HG03025 (cell line): ENCODE measurements at regions not wholly inside any gene's neighbourhood (a gene's known extent, or its start where the extent isn't known, plus 50 kb on each side); places are given as distances from the start of the nearest gene placed in this dataset.

ENCODE experiments used
- ATAC-seq: cut with Tn5 transposase; IDR thresholded peaks from one replicate; pipeline ENCODE4 v1.9.1; 2021; ENCODE audit warnings: mild to moderate bottlenecking, moderate library complexity; ENCODE audit not compliant: unreplicated experiment, low FRiP score

DNA sequence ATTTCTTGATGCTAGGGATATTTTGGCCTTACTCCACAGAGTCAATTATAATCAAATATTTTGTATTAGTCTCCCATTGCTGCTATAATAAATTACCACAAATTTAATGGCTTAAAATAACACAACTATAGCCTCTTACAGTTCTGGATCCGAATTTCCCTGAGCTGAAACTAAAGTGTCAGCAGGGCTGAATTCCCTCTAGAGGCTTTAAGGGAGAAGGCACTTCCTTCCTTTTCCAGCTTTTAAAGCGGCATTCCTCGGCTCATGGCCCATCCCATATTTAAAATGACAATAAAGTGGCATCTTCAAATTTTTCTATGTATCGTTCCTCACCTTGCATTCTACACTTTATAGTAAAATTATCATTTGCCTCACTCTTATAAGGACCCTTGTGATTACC lies 421.4 kb upstream of the ZWINT start:
- ATAC-seq, result no peak

DNA sequence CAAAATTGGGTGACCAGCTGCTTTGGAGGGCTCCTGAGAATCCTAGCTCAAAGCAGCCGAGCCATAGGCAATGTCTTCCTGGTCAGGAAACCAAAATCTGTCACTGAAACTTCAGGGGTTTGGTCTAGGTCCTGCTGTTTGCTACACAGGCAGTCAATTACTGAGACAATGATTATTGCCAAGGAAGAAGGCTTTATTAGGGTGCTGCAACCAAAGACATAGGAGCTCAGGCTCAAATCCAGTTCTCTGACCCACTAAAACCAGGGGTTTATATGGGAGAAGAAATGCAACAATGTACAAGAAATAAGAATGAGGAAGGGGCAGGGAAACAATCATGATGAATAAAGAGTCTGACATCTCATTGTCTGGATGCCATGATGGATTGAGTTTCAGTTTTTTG lies 410.3 kb upstream of the ZWINT start:
- ATAC-seq, result no peak

DNA sequence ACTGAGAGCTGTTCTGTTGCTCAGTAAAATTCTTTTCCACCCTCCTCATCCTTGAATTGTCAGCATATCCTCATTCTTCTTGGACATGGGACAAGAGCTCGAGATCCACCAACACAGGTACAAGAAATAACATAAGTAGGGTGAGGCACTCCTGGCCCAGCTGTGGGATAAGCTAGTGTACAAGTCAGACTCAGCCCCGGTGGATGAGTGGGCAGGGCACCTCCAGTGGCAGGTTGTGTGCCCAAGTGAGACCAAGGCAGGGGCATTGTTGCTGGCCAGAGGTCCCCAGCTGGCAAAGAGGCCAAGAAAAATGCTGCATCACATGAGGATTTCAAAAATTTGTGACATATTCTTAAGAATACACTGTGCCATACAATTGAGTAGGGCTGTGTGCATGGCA lies 402.0 kb upstream of the ZWINT start:
- no peak for ATAC-seq

DNA sequence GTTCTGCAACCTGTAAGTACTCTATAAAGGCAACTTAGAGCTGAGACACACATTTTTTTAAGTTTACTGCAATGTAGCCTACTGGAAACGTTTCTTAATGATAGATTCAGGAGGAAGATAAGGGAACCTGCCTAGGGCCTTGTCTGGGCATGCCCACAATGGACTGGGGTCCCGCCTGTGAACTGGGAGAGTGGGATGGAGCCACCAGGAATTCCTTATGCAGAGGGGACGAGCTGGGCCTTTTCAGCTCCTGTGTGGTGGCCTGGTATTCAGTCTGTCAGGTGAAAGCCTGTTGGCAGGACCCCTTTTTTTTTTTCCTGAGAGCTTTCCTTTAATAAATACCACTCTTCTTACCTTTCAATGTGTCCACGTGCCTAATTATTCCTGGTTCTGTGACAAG lies 384.4 kb upstream of the ZWINT start:
- ATAC-seq, result no peak

DNA sequence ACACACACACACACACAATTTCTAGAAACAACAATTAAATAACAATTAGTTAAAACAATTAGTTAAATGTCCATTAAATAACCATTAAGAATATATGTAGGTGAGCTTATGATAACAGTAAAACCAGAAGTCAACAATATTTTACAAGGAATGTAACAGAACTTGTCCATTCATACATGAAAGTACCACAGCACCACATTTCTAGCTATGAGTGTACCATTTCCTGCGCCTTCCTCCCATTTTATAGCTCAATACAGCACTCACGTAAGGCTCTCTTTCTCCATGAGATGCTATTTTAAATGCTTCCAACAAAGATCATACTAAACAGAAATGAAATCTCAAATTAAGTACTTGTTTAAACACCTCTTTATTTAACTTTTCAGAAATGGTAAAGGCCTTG lies 367.3 kb upstream of the ZWINT start:
- no peak for ATAC-seq

DNA sequence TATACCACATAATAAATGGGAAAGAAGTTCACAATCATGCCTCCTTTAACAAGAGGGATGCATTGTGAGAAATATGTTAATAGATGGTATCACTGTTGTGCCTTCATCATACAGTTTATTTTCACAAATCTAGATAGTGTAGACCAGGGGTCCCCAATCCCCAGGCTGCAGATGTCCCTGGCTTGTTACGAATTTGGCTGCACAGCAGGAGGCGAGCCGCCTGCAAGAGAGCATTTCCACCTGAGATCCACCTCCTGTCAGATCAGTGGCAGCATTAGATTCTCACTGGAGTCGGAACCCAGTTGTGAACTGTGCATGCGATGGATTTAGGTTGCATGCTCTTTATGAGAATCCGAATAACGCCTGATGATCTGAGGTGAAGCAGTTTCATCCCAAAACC lies 361.9 kb upstream of the ZWINT start:
- no peak for ATAC-seq

DNA sequence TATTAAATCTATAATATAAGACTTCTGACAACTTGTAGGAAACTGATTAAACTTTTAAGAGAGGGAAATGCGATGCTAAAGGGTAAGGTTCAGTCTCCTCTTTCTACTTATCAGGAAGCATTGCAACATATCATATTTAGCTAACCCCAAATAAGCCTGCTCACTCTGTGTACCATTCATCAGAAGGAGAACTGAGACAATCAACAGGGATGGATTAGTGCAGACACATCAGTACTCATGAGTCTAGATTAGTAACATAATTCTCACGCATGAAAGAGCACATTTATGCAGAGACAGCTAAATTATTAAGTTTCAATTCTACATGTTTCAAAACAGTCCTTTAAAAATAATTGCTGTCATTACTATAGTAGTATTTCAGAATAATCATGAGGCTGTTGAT lies 354.2 kb upstream of the ZWINT start:
- ATAC-seq, result no peak

DNA sequence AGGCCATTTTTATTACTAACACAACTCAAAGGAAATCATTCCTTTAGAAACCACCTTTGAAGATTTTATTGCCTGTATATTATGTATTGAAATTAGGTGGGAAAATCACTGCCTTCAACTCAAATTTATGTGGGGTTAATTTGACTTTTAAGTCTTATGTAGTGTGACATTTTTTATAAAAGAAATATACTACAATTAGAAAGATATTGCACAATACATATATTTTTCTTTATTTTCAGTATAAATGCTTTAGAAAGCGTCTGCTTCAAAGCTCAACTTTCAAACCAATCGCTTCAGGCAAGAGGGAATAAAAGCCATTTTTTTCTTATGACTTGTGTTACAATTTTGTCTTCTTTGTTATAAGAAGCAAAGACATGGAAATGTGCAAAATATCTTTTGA lies 337.4 kb upstream of the ZWINT start:
- ATAC-seq, result no peak

DNA sequence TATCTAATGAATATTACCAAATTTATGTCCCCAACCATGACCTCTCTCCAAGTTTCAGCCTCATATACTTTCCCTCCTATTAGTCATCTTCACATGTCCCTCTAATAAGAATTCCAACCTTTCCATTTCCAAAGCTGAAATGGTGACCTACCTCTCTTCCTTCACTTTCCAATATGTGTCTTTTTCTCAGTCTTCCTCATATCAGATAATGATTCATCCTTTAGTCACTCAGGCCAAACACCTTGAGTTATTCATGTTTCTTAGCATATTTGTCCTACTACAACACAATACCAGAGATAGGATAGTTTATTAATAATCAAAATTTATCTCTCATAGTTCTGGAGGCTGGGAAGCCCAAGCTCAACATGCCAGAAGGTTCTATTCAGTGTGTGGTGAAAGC lies 318.5 kb upstream of the ZWINT start:
- ATAC-seq, result no peak

DNA sequence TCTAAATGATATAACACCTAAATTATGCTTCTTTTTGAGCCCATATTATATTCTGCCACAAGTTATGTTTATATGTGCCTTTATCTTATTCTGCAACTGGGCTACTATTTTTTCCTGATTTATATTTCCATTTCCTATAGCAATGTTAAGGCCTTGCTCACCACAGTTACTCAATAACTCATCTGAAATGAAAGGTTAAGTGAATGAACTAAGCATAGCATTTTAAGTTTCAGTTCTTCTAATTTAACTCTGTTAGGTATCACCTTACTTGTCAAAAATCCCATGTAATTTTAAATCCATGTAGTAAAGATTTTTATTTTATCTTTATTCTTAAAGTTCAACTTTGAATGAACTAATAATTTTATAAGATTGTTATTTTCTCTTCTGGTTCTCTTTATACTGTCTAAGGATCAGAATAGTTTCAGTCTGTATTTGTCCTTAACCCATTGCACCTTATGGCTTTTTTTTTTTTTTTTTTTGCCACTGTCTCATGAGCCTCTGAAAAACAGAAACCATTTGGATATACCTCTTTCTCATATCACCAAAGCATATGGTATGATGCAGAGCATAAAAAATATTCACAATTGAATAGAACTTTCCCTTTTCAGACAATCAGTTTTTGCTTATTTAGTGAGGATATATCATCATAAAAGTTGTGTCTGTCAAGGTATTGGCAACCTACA lies 301.8 kb upstream of the ZWINT start:
- peak; percentile 97 for ATAC-seq

DNA sequence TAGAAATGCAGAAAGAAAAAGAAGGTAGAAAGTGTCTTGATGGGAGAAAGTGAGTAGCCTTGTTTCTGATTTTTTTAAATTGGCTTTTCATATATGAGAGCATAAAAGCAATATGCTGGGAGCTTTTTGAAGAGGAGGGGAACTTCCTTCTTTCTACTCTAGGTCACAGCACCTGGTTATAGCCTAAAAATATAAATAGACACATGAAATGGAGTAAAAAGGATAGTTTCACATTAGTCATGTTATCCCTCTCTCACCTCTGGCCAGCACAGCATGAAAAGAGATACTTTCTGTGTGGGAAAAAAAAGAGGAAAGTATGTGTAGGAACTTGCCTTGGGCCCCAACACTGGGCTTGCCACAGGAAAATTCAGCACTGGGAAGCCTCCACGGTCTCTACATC lies 292.2 kb upstream of the ZWINT start:
- ATAC-seq, result no peak

DNA sequence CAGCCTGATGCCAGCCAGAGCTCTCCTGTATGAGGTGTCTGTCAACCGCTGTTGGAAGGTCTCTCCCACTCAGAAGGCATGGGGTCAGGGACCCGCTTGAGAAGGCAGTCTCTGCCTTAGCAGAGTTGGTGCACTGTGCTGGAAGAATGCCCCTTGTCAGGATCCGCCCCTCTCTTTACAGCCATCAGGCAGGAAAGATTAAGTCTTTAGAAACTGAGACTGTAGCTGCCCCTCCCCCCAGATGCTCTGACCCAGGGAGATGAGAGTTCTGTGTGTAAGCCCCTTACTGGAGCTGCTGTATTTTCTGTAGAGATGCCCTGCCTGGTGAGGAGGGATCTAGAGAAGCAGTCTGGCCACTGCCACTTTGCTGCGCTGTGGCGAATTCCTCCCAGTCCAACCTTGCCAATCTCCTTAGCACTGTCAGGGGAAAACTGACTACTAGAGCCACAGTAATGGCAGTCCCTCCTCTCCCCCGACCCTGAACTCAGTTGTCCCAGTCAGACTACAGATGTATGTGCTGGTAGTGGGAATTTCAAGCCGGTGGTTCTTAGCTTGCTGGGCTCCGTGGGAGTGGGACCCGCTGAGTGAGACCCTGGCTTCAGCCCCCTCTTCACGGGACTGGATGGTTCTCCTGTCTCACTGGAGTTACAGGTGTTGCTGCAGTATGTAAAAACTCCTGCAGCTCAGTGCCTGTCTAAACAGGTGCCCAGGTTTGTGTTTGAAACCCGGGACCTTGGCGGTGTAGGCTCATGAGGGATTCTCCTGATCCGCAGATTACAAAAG lies 285.5 kb upstream of the ZWINT start:
- ATAC-seq, result no peak

DNA sequence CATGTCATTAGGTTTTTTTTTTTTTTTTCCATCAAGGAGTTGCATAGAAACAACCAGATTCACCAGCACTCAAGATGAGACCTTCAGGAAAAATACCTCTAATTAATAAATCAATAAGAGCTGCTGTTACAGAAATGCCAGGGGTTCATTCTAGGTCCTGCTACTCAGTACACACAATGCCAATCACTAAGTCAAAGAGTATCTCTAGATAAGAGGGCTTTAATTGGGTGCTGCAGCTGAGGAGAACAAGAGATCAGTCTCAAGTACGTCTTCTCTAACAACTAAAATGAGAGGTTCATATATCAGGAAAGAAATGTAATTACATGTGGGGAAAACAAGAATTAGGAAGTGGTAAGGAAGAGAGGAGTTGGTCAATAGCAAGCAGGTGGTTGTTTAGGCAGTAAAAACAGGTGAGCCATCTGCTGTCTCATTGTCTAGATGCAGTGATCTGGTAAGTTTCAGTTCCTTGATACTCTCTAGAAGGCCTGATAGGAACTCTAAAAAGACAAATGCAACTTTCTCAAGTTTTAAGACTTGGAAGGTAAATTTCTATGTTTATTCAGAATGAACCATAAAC lies 272.9 kb upstream of the ZWINT start:
- ATAC-seq, result peak; percentile 100

DNA sequence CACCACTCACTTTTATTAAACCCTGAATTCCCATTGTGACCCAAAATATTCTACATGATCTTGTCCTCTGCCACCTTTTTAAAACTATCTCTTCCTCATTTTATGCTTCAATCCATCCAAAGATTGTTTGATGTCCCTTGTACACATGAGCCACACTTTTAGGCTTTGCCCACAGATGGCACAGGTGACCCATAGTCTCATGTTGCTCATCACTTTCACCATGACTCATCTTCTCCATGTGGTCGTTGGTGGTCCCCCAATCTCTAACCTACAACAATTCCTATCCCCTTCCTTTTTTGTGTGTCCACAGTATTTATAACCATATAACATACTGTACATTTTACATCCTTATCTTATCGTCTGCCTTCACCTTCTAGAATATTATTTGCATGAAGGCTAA lies 271.5 kb upstream of the ZWINT start:
- ATAC-seq, result no peak

DNA sequence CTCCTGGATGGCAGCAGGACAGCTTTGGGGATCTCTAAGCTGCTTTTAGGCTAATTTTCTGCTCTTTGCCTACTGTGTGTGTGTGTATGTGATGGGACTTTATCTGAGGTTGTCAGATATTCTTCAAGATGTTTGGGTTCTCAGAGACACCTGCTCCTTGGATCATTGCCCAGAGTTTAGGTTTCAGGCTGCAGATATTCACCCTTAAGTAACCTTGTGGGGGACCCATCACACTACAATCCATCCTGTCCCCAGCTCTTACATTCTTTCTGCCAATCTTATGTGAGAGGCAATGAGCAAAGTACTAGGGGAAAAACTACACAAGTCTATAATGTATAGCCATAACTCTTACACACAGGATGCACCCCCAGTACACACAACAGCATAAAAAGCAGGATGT lies 263.0 kb upstream of the ZWINT start:
- ATAC-seq, result peak; percentile 72

DNA sequence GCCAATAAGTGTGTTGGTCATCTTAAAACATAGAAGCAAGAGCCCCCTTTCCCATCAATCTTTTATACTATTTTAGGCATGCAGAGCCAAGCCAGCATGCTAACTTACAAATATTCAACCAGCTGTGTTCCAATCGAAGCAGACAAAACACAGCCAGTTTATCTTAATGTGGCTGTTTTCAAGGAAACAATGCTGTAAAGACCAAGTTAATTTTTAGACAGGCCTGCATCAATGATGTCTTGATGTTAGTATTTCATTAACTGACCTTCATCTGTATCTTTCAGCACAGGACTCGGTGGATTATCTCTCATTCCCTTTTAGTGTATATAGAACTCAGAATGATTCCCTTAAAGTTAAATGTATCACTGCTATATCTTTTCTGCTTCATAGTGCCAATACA lies 262.0 kb upstream of the ZWINT start:
- no peak for ATAC-seq

DNA sequence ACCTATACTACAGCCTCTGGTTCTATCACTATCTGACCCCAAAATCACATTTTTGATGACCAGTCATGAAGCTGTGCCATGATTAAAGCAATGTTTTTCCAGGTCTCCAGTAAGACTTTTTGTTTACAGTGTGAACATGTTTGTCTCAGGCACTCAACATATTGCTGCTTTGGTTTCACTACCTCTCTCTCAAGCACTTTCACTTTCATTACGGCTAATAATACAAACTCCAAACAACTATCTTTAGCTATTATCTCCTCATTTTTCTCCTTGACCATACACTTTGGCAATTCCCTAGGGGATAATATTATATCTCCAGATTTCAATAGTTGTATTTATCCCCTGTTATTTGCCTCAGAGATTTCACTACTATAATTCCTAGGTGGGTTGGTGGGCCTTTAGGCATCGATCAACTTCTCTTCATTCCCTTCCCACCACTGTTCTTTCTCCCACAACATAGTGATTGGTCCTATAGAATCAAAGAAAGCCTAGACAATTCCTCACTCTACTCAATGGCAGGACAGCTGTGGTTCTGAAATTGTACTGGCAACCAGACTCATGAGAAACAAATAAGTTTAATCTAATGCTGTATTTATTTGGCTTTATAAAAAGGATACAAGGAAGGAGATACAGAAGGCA lies 261.4 kb upstream of the ZWINT start:
- ATAC-seq, result peak; percentile 84

DNA sequence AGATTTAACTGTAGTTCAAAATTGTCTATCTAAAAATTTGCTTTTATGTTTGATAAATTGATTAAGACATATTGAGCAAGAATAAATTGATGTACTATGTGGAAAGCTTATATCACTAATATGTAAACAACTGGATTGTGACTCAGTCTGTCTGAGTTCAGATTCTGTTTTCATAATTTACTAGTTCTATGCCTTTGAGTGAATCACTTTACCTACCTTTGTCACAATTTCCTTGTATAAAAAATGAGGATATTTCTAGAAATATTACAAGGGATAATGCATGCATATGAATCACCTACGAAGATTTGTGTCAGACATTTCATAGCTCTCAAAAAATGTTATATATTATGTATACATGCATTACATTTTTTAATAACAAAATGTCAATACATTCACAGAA lies 245.1 kb upstream of the ZWINT start:
- ATAC-seq, result no peak

DNA sequence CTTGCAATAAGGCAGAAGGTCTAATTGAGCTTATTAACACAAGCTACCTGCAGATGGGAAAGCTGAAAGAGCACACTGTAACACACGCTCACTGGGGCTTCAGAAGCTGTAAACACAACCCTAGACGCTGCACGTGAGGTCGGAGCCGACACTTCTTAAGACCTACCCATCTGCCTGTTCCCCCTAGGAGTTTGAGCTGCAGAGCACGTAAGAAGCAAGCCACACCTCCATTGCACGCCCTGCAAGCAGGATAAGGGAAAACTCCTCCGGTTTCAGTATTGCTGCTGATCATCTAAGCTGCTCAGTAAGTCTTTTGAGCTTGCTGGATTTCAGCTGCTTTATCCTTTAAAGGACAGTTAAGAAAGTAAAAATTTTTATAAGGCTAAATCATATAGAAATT lies 244.0 kb upstream of the ZWINT start:
- ATAC-seq, result no peak

DNA sequence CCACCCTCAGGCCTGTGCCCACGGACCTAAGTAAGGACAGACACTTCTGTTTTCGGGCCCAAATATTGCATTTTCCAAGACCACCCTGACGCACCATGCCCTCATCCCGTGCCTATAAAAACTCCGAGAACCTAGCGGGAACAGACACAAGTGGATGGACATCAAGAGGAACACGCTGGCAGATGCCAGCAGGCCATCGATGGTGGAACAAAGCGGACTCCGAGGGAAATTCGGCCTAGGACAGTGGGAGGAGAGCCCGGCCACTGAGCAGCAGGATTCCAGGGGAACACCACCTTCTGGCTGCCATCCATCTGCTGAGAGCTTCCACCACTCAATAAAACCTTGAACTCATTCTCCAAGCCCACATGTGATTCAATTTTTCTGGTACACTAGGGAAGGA lies 243.6 kb upstream of the ZWINT start:
- ATAC-seq, result no peak

DNA sequence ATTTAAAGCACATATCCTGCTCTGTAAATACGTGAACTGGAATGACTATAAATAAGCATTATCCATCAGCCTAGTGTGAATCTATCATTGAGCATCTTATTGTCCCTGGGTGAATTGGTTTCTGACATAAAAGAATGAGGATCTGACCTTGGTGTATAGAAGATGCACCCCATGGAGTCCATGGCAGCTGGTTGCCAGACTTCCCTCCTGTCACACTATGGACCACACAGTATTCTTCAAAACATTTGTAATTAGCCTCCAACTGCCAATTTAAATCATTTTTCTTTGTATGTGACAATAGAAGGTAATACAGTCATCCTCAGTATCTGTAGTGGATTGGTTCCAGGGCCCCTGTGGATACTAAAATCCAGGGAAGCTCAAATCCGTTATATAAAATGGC lies 238.1 kb upstream of the ZWINT start:
- no peak for ATAC-seq

DNA sequence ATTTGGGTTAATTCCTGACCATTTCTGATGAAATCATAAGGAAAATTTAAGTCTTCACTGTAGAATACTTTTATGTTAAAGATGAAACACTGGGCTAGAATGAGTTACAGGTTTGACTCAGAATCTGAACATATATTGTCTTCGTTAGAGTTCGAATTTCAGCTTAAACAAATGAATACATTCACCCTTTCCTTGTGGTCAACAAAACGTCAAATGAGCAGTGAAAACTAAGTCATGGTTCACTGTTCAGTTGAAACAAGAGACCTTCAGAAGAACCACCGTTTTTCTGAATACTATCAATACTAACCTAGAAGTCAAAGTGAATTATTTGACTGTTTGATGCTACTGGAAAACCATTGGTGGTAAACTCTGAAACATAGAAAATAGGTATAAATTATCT lies 235.2 kb upstream of the ZWINT start:
- peak; percentile 67 for ATAC-seq
